Islet of Langerhans (tissue), 1 donor: ENCODE measurements at regions not wholly inside any gene's neighbourhood (a gene's known extent, or its start where the extent isn't known, plus 50 kb on each side); places are given as distances from the start of the nearest gene placed in this dataset.

Source experiments
- FAIRE-seq: peaks from one replicate; lab custom pipeline; 2011; peaks lifted over from hg19 to GRCh38; lab: Jason Lieb, UNC

- no peak for FAIRE-seq
Observed at GRCh38 chr9:90322296-90322695, 320.3 kb downstream of the DIRAS2 start.

- FAIRE-seq = no peak
Observed at GRCh38 chr9:90325913-90326653, 316.5 kb downstream of the DIRAS2 start.

GRCh38 chr9:90330231-90330630 is 312.4 kb downstream of the DIRAS2 start:
- FAIRE-seq = peak; percentile 95

- FAIRE-seq = no peak
Observed at GRCh38 chr9:90331826-90332575, 310.6 kb downstream of the DIRAS2 start.

- no peak for FAIRE-seq
Observed at GRCh38 chr9:90333226-90333625, 309.4 kb downstream of the DIRAS2 start.

GRCh38 chr9:90340421-90340820 is 302.2 kb downstream of the DIRAS2 start:
- no peak for FAIRE-seq

- no peak for FAIRE-seq
Observed at GRCh38 chr9:90342607-90343006, 300.0 kb downstream of the DIRAS2 start.

GRCh38 chr9:90343366-90343765 is 299.3 kb downstream of the DIRAS2 start:
- FAIRE-seq = no peak

GRCh38 chr9:90343991-90344390 is 298.6 kb downstream of the DIRAS2 start:
- FAIRE-seq = no peak

GRCh38 chr9:90365666-90366065 is 277.0 kb downstream of the DIRAS2 start:
- no peak for FAIRE-seq

GRCh38 chr9:90368241-90368640 is 274.4 kb downstream of the DIRAS2 start:
- FAIRE-seq = no peak

- FAIRE-seq = no peak
Observed at GRCh38 chr9:90368928-90369327, 273.7 kb downstream of the DIRAS2 start.

- no peak for FAIRE-seq
Observed at GRCh38 chr9:90379771-90380170, 262.9 kb downstream of the DIRAS2 start.

- no peak for FAIRE-seq
Observed at GRCh38 chr9:90385146-90385545, 257.5 kb downstream of the DIRAS2 start.

- no peak for FAIRE-seq
Observed at GRCh38 chr9:90393365-90394152, 249.1 kb downstream of the DIRAS2 start.

- FAIRE-seq = no peak
Observed at GRCh38 chr9:90394871-90395270, 247.8 kb downstream of the DIRAS2 start.

GRCh38 chr9:90400091-90400490 is 242.5 kb downstream of the DIRAS2 start:
- FAIRE-seq = no peak

- no peak for FAIRE-seq
Observed at GRCh38 chr9:90408659-90409058, 234.0 kb downstream of the DIRAS2 start.

- no peak for FAIRE-seq
Observed at GRCh38 chr9:90419221-90419851, 223.3 kb downstream of the DIRAS2 start.

- FAIRE-seq = no peak
Observed at GRCh38 chr9:90420211-90420610, 222.4 kb downstream of the DIRAS2 start.

- FAIRE-seq = no peak
Observed at GRCh38 chr9:90420768-90421513, 221.7 kb downstream of the DIRAS2 start.

GRCh38 chr9:90421786-90422185 is 220.8 kb downstream of the DIRAS2 start:
- FAIRE-seq = no peak
